ENCODE measurements at regions not wholly inside any gene's neighbourhood (a gene's known extent, or its start where the extent isn't known, plus 50 kb on each side); places are given as distances from the start of the nearest gene placed in this dataset.

DNA sequence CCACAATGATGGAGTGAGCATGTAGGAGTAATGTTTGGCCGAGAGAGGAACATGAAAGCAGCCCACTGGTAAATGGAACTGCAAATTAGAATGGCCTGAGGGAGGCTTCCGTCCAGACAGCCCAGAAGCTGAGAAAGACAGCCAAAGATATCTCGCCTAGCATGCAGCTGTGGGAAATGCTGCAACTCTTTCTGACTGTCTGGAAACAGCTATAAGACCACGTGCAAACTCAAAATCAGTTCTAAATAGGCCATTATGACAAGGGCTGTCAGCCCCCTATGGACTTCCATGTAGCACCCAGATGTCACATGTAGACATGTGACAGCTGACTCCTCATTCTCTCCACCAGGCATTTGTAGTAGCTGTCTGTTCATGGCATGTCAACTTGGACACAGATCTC is 62.9 kb upstream of the ATP1A1 start:
- H3K27ac ChIP-seq (ENCODE audit: control insufficient read depth, insufficient read depth, low read length): no peak overlapping the region
- dilution Hi-C loops (cut with MboI; ENCODE audit: extremely low pct_ligation_motif_present, low sequenced_read_pairs): no loop called here
- H3K27me3 ChIP-seq (ENCODE audit: control insufficient read depth, extremely low read depth, insufficient read depth, low read length): no peaks in the 10 kb centered on the region
- no peaks in the 10 kb centered on the region for H3K79me2 ChIP-seq (ENCODE audit: control insufficient read depth, insufficient read depth, low read length)
- no peak overlapping the region for H2AFZ ChIP-seq (ENCODE audit: control insufficient read depth, low read length)
- no peaks in the 10 kb centered on the region for H3K36me3 ChIP-seq (ENCODE audit: control insufficient read depth in 2 of 2, extremely low read depth in 1 of 2, insufficient read depth in 2 of 2, low read length in 2 of 2)
- DNase-seq (ENCODE audit: low read depth, low spot score) (no peak), FAIRE-seq (no peak)
- no peaks in the 10 kb centered on the region for H4K20me1 ChIP-seq (ENCODE audit: control insufficient read depth, extremely low read depth, insufficient read depth, low read length)
- TF ChIP-seq EZH2 (IDR thresholded peaks at IDR 0.05; ENCODE audit: low read length): no peak
- no peak for TF ChIP-seq CTCF (optimal IDR thresholded peaks at IDR 0.05 in 1 of 3, IDR thresholded peaks at IDR 0.05 in 1 of 3, conservative IDR thresholded peaks at IDR 0.05 in 1 of 3; ENCODE audit: extremely low read depth in 1 of 3, insufficient read depth in 2 of 3, low read length in 3 of 3)
- no peak overlapping the region for H3K4me3 ChIP-seq (ENCODE audit: control insufficient read depth in 2 of 3, extremely low read depth in 1 of 3, insufficient read depth in 2 of 3, low read depth in 1 of 3, low read length in 3 of 3)
- H3K4me2 ChIP-seq (ENCODE audit: control insufficient read depth, extremely low read depth, insufficient read depth, low read depth, low read length): no peak overlapping the region
- H3K9me1 ChIP-seq (ENCODE audit: control insufficient read depth, extremely low read depth, insufficient read depth, low read length): no peaks in the 10 kb centered on the region
- no peaks in the 10 kb centered on the region for H3K9me3 ChIP-seq (ENCODE audit: control insufficient read depth, low read depth, low read length)
- peaks cover 12% of the 10 kb centered on the region for H3K4me1 ChIP-seq (ENCODE audit: control insufficient read depth, extremely low read depth, insufficient read depth, low read length)
- no peak overlapping the region for H3K9ac ChIP-seq (ENCODE audit: control insufficient read depth, extremely low read depth, insufficient read depth, low read length)

DNA sequence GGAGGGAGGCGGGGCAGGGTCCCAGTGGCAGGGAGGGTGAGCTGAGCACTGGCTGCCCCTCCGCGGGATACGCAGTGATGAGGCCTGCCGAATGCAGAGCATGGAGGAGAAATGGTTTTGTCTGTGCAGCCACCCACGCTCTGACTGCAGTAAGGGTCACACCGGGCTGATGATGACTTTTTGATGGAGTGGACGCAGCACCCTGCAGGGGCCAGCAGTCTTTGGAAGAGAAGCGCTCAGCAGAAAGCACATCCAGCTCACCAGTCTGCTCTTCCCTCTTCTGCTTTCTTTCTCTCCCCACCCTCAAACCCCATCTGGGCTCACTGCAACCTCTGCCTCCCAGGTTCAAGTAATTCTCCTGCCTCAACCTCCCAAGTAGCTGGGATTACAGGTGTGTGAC is 61.9 kb upstream of the ATP1A1 start:
- Histone ChIP-seq H3K9me3 (ENCODE audit: control insufficient read depth, low read depth, low read length) (no peaks in the 10 kb centered on the region), H3K4me1 (ENCODE audit: control insufficient read depth, extremely low read depth, insufficient read depth, low read length) (peaks cover 12% of the 10 kb centered on the region), H3K9me1 (ENCODE audit: control insufficient read depth, extremely low read depth, insufficient read depth, low read length) (no peaks in the 10 kb centered on the region), H2AFZ (ENCODE audit: control insufficient read depth, low read length) (no peak overlapping the region), H3K36me3 (ENCODE audit: control insufficient read depth in 2 of 2, extremely low read depth in 1 of 2, insufficient read depth in 2 of 2, low read length in 2 of 2) (no peaks in the 10 kb centered on the region), H3K79me2 (ENCODE audit: control insufficient read depth, insufficient read depth, low read length) (no peaks in the 10 kb centered on the region), H3K4me2 (ENCODE audit: control insufficient read depth, extremely low read depth, insufficient read depth, low read depth, low read length) (no peak overlapping the region), H3K27me3 (ENCODE audit: control insufficient read depth, extremely low read depth, insufficient read depth, low read length) (no peaks in the 10 kb centered on the region), H3K27ac (ENCODE audit: control insufficient read depth, insufficient read depth, low read length) (no peak overlapping the region), H3K4me3 (ENCODE audit: control insufficient read depth in 2 of 3, extremely low read depth in 1 of 3, insufficient read depth in 2 of 3, low read depth in 1 of 3, low read length in 3 of 3) (no peak overlapping the region), H4K20me1 (ENCODE audit: control insufficient read depth, extremely low read depth, insufficient read depth, low read length) (no peaks in the 10 kb centered on the region), H3K9ac (ENCODE audit: control insufficient read depth, extremely low read depth, insufficient read depth, low read length) (no peak overlapping the region)
- DNase-seq (ENCODE audit: low read depth, low spot score) (no peak), FAIRE-seq (no peak)
- TF ChIP-seq EZH2 (IDR thresholded peaks at IDR 0.05; ENCODE audit: low read length) (no peak), CTCF (optimal IDR thresholded peaks at IDR 0.05 in 1 of 3, IDR thresholded peaks at IDR 0.05 in 1 of 3, conservative IDR thresholded peaks at IDR 0.05 in 1 of 3; ENCODE audit: extremely low read depth in 1 of 3, insufficient read depth in 2 of 3, low read length in 3 of 3) (no peak)
- dilution Hi-C loops (cut with MboI; ENCODE audit: extremely low pct_ligation_motif_present, low sequenced_read_pairs): no loop called here
